PFSK-1 (cell line): ENCODE measurements at regions not wholly inside any gene's neighbourhood (a gene's known extent, or its start where the extent isn't known, plus 50 kb on each side); places are given as distances from the start of the nearest gene placed in this dataset.

ENCODE experiments used
- POLR2AphosphoS5 ChIP-seq: IDR thresholded peaks from 2 replicates; pipeline ENCODE4 v1.6.1; 2012; ENCODE audit warnings: low read depth, mild to moderate bottlenecking, control low read depth, low read length, moderate library complexity
- REST ChIP-seq, 2 experiments: IDR thresholded peaks; 2 replicates each; pipeline versions ENCODE4 v1.6.1 to v1.8.0; 2011 to 2012; ENCODE audit warnings: low read depth in 2 of 2, low read length in 2 of 2, control low read depth in 1 of 2, inconsistent platforms in 1 of 2, mild to moderate bottlenecking in 1 of 2, moderate library complexity in 1 of 2; ENCODE audit not compliant: insufficient read depth in 1 of 2

GRCh38 chr6:134443009-134443408 is 125.1 kb upstream of the SGK1 start:
- TF ChIP-seq POLR2AphosphoS5 (no peak), REST (IDR thresholded peaks at IDR 0.05; ENCODE audit: insufficient read depth in 1 of 2, low read depth in 2 of 2, low read length in 2 of 2) (no peak)
